ENCODE measurements at regions not wholly inside any gene's neighbourhood (a gene's known extent, or its start where the extent isn't known, plus 50 kb on each side); places are given as distances from the start of the nearest gene placed in this dataset.

- DNase-seq (ENCODE audit: low spot score) = no peak
These were observed 124.0 kb upstream of the UNC5C start for GRCh38 chr4:95672811-95673210.

- DNase-seq (ENCODE audit: low spot score) = no peak
These were observed 111.9 kb upstream of the UNC5C start for GRCh38 chr4:95660719-95661118.

- no peak for DNase-seq (ENCODE audit: low spot score)
These were observed 103.1 kb upstream of the UNC5C start for GRCh38 chr4:95651891-95652290.

- DNase-seq (ENCODE audit: low spot score) = no peak
These were observed 95.6 kb upstream of the UNC5C start for GRCh38 chr4:95644417-95644816.

DNA sequence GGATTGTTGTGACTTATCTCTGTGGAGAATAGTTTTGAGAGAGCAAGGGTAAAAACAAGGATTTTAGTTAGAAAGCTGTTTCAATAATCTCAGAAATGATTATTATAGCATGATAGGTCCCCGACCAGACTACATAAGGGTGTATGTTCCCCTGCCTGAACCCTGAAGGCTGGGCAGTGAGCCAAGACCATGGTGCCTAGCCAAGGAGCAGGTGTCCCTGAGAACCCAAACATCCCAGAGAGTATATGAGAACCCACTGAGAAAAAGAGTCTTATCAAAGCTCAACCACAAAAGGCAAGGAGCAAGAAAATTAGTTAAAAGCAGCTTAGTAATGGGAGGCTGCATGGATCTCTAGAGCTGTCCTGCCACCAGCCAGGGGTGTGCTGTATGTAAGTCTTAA is 94.9 kb upstream of the UNC5C start:
- DNase-seq (ENCODE audit: low spot score) = no peak

DNA sequence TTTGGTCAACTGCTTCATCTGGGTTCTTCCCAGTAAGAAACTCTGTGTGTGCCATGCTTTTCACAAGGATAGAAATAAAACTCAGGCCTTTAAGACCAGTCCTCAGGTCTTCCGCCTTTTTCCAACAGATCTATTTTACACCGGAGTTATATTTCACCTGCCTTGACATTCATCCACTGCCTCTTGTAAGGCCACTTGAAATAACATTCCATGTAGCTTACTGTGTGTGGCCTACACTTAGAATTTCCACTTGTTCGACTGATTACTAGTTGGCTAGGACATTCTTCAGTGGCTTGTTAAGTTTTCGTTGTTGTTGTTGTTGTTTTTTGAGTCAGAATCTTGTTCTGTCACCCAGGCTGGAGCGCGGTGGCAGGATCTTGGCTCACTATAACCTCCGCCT is 92.8 kb upstream of the UNC5C start:
- DNase-seq (ENCODE audit: low spot score) = no peak

DNA sequence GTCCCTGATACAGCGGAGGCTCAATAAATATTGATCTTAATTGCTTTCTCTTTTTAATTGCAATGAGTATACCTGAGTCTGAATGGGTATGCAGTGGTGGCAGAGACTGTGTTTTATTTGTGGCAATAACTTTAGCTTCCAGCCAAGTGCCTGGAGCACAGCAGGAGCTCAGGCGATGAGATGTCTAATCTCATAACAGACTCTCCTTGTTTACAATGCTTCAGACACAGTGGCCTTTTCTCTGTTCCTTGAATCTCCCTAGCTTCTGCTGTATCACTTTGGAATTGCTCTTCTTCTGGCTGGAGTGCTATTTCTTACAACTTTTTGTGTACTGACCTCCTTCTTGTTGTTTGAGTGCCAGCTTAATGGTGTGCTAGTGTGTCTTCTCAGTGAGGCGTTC is 91.5 kb upstream of the UNC5C start:
- no peak for DNase-seq (ENCODE audit: low spot score)

- no peak for DNase-seq (ENCODE audit: low spot score)
These were observed 90.2 kb upstream of the UNC5C start for GRCh38 chr4:95638920-95639501.

DNA sequence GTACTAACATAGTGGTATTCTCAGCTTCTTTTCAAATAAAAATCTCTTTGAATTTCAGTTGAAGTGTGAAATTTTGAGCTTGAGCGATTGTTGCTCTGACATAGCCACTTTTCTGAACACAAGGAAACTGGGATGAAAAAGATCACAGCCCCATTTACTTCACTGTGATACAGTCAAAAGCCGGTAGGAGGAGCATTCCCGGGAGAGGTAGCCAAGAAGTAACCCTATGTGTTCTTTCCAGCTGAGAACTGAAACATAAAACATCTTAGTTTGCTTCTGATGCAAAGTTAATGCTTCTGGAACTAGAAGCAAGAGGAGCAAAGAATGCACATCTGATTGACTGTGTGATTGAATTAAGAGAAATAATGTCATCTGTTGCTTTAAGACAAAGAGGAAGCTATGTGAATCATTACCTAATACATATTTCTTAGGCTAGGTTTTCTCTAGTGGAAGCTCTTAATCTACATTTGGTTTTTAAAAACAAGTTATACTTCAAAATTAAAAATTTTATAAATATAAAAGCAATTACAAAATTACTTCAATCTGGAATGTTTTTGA is 88.3 kb upstream of the UNC5C start:
- peak; percentile 7 for DNase-seq (ENCODE audit: low spot score)

- no peak for DNase-seq (ENCODE audit: low spot score)
These were observed 87.3 kb upstream of the UNC5C start for GRCh38 chr4:95636061-95636460.

GRCh38 chr4:95627709-95628108 is 78.9 kb upstream of the UNC5C start:
- no peak for DNase-seq (ENCODE audit: low spot score)

GRCh38 chr4:95627024-95627605 is 78.3 kb upstream of the UNC5C start:
- no peak for DNase-seq (ENCODE audit: low spot score)

GRCh38 chr4:95625020-95625419 is 76.2 kb upstream of the UNC5C start:
- DNase-seq (ENCODE audit: low spot score) = no peak

DNA sequence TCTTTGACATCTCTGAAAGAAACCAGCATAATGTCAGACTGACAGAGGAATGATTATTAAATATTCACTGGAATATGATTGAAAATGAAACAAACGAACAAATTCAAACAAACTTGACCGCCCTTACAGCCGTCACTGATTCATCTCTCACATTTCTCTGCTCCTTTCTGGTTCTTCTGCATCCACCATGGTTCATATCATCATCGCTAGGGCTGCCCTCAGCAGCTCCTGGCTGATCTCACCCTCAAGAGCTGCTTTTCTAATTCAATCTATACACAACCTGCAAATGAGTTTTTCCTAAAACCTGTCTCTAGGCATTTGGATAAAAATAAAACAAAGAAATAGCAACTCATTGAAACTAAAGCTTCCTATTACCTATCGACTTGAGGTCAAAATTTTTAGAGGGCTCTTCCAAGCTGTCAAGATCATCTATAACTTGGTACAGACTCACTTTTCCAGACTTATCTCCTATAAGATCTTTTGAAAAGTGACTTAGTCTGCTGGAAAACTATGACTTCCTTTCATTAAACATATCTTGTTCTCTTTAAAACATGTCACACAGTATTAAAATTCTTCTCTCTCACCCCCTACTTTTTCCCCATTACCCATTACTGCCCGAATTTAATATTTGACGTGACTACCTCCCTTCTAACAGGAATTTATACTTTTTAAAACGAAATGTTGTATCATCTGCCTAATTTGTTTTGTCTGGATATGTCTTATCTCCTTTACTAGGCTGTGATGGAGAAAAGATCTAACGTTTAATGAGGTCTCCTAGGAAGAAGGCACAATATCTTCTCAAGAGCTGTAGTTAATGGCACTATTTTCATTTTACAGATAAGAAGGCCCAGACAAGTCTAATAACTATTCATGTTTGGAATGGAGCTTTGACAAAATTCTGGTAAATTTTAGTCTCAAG is 71.0 kb upstream of the UNC5C start:
- no peak for DNase-seq (ENCODE audit: low spot score)

DNA sequence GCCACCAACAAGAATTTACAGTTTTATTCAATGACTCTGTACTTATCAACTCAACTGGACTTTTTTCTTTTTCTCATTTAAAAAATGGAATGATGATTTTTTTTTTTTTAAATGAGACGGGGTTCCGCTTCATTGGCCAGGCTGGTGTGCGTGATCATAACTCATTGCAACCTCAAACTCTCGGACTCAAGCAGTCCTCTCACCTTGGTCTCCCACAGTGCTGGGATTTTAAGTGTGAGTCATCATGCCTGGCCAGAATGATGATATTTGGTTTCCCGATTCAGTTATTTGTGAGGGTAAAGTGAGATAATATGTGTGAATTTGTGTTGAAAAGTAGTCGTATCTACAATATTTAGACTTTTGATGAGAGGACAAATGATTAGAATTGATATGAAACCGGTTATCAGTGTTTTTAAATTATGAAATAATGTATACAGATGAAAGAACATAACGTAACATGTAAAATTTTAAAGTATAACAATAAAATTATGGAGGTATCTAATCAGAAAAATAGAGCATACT is 66.0 kb upstream of the UNC5C start:
- DNase-seq (ENCODE audit: low spot score) = no peak

DNA sequence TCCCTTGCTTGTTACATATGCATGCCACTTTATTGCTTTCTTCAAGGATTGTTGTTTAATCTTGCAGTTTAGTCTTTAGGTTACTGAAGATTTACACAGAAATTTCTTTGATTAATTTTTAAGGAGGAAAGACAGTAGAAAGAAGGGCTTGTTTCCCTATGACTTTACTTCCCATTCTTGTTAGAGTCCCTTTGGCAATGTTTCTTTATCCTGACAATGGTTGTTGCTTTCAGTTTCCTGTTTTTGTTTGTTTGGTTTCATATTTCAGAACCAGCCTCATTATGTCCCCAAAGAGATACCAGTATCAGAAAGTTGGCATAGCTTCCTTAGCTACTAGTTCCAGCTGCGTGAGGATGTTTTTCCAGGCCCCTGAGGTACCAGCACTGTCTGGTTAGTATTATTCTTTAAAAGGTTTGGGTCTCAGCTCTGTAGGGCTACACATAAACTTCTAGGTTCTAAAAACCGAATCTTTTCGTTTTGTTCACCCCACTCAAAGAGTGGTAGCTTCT is 61.3 kb upstream of the UNC5C start:
- no peak for DNase-seq (ENCODE audit: low spot score)

DNA sequence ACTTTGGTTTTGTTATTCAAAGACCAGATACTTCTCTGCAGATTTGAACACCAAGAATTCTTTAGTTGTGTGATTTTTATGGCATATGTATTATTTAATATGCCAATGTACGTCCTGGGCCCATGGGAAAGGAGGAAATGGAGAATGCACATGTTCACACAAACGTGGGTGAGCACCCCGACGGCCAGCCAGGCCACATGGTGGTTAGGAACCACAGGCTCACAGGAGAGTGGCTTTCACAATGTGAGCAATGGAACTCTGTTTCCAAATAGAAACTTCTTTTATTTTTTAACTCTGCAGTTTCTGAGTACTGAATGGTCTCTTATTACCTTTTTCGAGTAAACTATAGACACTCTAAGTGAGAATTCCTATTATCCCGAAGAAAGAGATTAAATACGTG is 58.0 kb upstream of the UNC5C start:
- DNase-seq (ENCODE audit: low spot score) = no peak

GRCh38 chr4:95603393-95603792 is 54.6 kb upstream of the UNC5C start:
- no peak for DNase-seq (ENCODE audit: low spot score)

DNA sequence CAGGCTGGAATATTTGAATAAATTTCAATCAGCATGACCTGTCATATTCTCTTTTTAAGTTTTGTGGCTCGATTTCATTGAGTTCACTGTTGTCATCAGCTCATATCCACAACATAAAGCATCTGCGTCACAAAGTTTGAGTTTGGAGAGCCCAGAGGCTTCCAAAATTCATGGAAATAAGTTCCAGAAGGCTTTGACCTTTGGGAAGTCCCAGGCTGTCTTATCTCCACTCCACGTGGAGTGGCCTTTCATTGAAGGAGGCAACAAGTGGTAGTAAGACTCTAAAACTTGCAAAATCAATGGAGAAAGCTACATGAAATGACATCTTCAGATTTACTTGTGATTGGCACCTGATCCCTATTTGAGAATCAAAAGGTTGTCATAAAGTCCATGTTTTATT is 54.1 kb upstream of the UNC5C start:
- no peak for DNase-seq (ENCODE audit: low spot score)

- no peak for DNase-seq (ENCODE audit: low spot score)
These were observed 52.6 kb upstream of the UNC5C start for GRCh38 chr4:95601356-95601755.

- DNase-seq (ENCODE audit: low spot score) = peak; percentile 9
These were observed 51.1 kb upstream of the UNC5C start for GRCh38 chr4:95599777-95600400.
